Vagina (tissue), 2 donors: ENCODE measurements at regions not wholly inside any gene's neighbourhood (a gene's known extent, or its start where the extent isn't known, plus 50 kb on each side); places are given as distances from the start of the nearest gene placed in this dataset.
"Not testable (repeated sequence)": the region's sequence is repeated elsewhere in the genome, so short reads cannot be mapped to it uniquely, and the experiment has no call there.

Experiments
- DNase-seq, 2 donors: peaks; one replicate each; pipeline ENCODE4 v3.0.0-alpha.2; 2017; ENCODE audit errors: extremely low spot score in 2 of 2
- H3K27ac ChIP-seq: fragments of 200-600 bp; sonication (generic); one replicate; pipeline ENCODE4 v1.5.1; 2019
- H3K27me3 ChIP-seq: fragments of 200-600 bp; sonication (generic); one replicate; pipeline ENCODE4 v1.5.1; 2019
- H3K36me3 ChIP-seq, 2 donors: fragments of 200-600 bp; sonication (generic); one replicate each; pipeline ENCODE4 v1.5.1; 2017 to 2019
- H3K4me1 ChIP-seq: fragments of 200-600 bp; sonication (generic); one replicate; pipeline ENCODE4 v1.5.1; 2019
- H3K4me3 ChIP-seq, 2 donors: fragments of 200-600 bp; sonication (generic); 1 replicate in 1 of 2; 2 replicates in 1 of 2; pipeline ENCODE4 v1.5.1; 2016 to 2019
- H3K9me3 ChIP-seq: fragments of 200-600 bp; sonication (generic); one replicate; pipeline ENCODE4 v1.5.1; 2019
- POLR2AphosphoS5 ChIP-seq, 2 donors: sonication (generic); formaldehyde crosslinking; IDR thresholded peaks; one replicate each; pipeline ENCODE4 v1.9.0; 2017; ENCODE audit warnings: antibody characterized with exemption in 2 of 2, mild to moderate bottlenecking in 2 of 2, low read depth in 1 of 2; ENCODE audit not compliant: insufficient read depth in 1 of 2
- intact Hi-C: fragments of 100-400 bp; cut with DNase I; formaldehyde crosslinking; loops from one replicate; pipeline ENCODE4 v1.15.1; 2023

GRCh38 chr9:63337899-63338604 lies 1947.0 kb downstream of the FOXD4L5 start:
- H3K36me3 ChIP-seq, H3K4me1 ChIP-seq, intact Hi-C loops, H3K4me3 ChIP-seq, H3K27me3 ChIP-seq, H3K9me3 ChIP-seq, DNase-seq: not testable (repeated sequence)
- peak in 1 of 2 donors; percentile 85 for TF ChIP-seq POLR2AphosphoS5 (IDR thresholded peaks at IDR 0.05; ENCODE audit: insufficient read depth in 1 of 2, low read depth in 1 of 2)
- H3K27ac ChIP-seq = peak overlapping the region; percentile 27

GRCh38 chr9:63335286-63335685 lies 1949.7 kb downstream of the FOXD4L5 start:
- H3K27ac ChIP-seq, H3K4me3 ChIP-seq, DNase-seq, H3K9me3 ChIP-seq, H3K4me1 ChIP-seq, intact Hi-C loops, H3K36me3 ChIP-seq, H3K27me3 ChIP-seq: not testable (repeated sequence)

GRCh38 chr9:63334187-63334586 lies 1950.8 kb downstream of the FOXD4L5 start:
- H3K9me3 ChIP-seq, intact Hi-C loops, H3K4me3 ChIP-seq, H3K27ac ChIP-seq, DNase-seq, H3K4me1 ChIP-seq, H3K27me3 ChIP-seq, H3K36me3 ChIP-seq: not testable (repeated sequence)

- H3K36me3 ChIP-seq, H3K4me1 ChIP-seq, H3K27me3 ChIP-seq, DNase-seq, intact Hi-C loops, H3K27ac ChIP-seq, H3K4me3 ChIP-seq, H3K9me3 ChIP-seq: not testable (repeated sequence)
Measured at GRCh38 chr9:63333083-63333482, 1951.9 kb downstream of the FOXD4L5 start.

GRCh38 chr9:63328313-63328712 lies 1956.7 kb downstream of the FOXD4L5 start:
- H3K27ac ChIP-seq, H3K27me3 ChIP-seq, H3K36me3 ChIP-seq, DNase-seq, H3K9me3 ChIP-seq, intact Hi-C loops, H3K4me1 ChIP-seq, H3K4me3 ChIP-seq: not testable (repeated sequence)

- peak in 1 of 2 donors; percentile 25 for DNase-seq
- intact Hi-C loops = not testable (repeated sequence)
Measured at GRCh38 chr9:63327211-63327610, 1957.8 kb downstream of the FOXD4L5 start.

GRCh38 chr9:63326665-63327064 lies 1958.3 kb downstream of the FOXD4L5 start:
- DNase-seq, intact Hi-C loops, H3K27ac ChIP-seq, H3K27me3 ChIP-seq, H3K36me3 ChIP-seq, H3K4me1 ChIP-seq, H3K9me3 ChIP-seq, H3K4me3 ChIP-seq: not testable (repeated sequence)

More at GRCh38 chr9:63327211-63327610, 1957.8 kb downstream of the FOXD4L5 start:
- not testable (repeated sequence) for H3K36me3 ChIP-seq, H3K27ac ChIP-seq, H3K4me3 ChIP-seq, H3K4me1 ChIP-seq, H3K27me3 ChIP-seq, H3K9me3 ChIP-seq

- H3K27ac ChIP-seq, H3K27me3 ChIP-seq, DNase-seq, intact Hi-C loops, H3K4me1 ChIP-seq, H3K9me3 ChIP-seq, H3K4me3 ChIP-seq, H3K36me3 ChIP-seq: not testable (repeated sequence)
Measured at GRCh38 chr9:63325696-63326095, 1959.3 kb downstream of the FOXD4L5 start.

- DNase-seq = peak in 1 of 2 donors; percentile 18
- H3K9me3 ChIP-seq, H3K4me1 ChIP-seq, intact Hi-C loops, H3K27ac ChIP-seq, H3K4me3 ChIP-seq, H3K27me3 ChIP-seq, H3K36me3 ChIP-seq: not testable (repeated sequence)
Measured at GRCh38 chr9:63318093-63318492, 1966.9 kb downstream of the FOXD4L5 start.

- intact Hi-C loops, H3K4me1 ChIP-seq, H3K27ac ChIP-seq, H3K36me3 ChIP-seq, H3K9me3 ChIP-seq, H3K4me3 ChIP-seq, H3K27me3 ChIP-seq: not testable (repeated sequence)
- DNase-seq = peak in 1 of 2 donors; percentile 18
Measured at GRCh38 chr9:63315387-63315786, 1969.6 kb downstream of the FOXD4L5 start.

- H3K9me3 ChIP-seq, H3K27me3 ChIP-seq, DNase-seq, intact Hi-C loops, H3K4me1 ChIP-seq, H3K27ac ChIP-seq, H3K36me3 ChIP-seq, H3K4me3 ChIP-seq: not testable (repeated sequence)
Measured at GRCh38 chr9:63296848-63297247, 1988.2 kb downstream of the FOXD4L5 start.

GRCh38 chr9:63296366-63296765 lies 1988.6 kb downstream of the FOXD4L5 start:
- H3K4me3 ChIP-seq, H3K27ac ChIP-seq, DNase-seq, H3K4me1 ChIP-seq, H3K36me3 ChIP-seq, H3K9me3 ChIP-seq, H3K27me3 ChIP-seq, intact Hi-C loops: not testable (repeated sequence)

- DNase-seq = peak in 1 of 2 donors; percentile 3
- intact Hi-C loops = not testable (repeated sequence)
Measured at GRCh38 chr9:63289971-63290370, 1995.0 kb downstream of the FOXD4L5 start.

More at GRCh38 chr9:63289971-63290370, 1995.0 kb downstream of the FOXD4L5 start:
- not testable (repeated sequence) for H3K27ac ChIP-seq, H3K27me3 ChIP-seq, H3K4me3 ChIP-seq, H3K36me3 ChIP-seq, H3K9me3 ChIP-seq, H3K4me1 ChIP-seq
